ENCODE measurements at regions not wholly inside any gene's neighbourhood (a gene's known extent, or its start where the extent isn't known, plus 50 kb on each side); places are given as distances from the start of the nearest gene placed in this dataset.

- Histone ChIP-seq H2BK12ac (ENCODE audit: low read depth, low read length) (no peak overlapping the region), H3K9me3 (ENCODE audit: insufficient read depth in 2 of 2, low read depth in 1 of 2, low read length in 1 of 2) (no peaks in the 10 kb centered on the region)
- TF ChIP-seq CHD2 (IDR thresholded peaks at IDR 0.05; ENCODE audit: low read length), result no peak
- TF ChIP-seq GTF2F1 (IDR thresholded peaks at IDR 0.05; ENCODE audit: borderline replicate concordance, low read depth, low read length), result no peak
- TF ChIP-seq JUN (IDR thresholded peaks at IDR 0.05; ENCODE audit: low read depth, low read length), result no peak
- TF ChIP-seq CTBP2 (IDR thresholded peaks at IDR 0.05; ENCODE audit: borderline replicate concordance, insufficient read depth, insufficient read length, low read length), result no peak
- TF ChIP-seq NANOG (IDR thresholded peaks at IDR 0.05; ENCODE audit: insufficient read depth, low read depth, low read length, poor library complexity, severe bottlenecking), result no peak
- no peak for TF ChIP-seq CTCF (IDR thresholded peaks at IDR 0.05; ENCODE audit: control extremely low read depth in 1 of 3, insufficient read depth in 1 of 3, low read depth in 1 of 3, low read length in 3 of 3)
- no peak for TF ChIP-seq RFX5 (IDR thresholded peaks at IDR 0.05; ENCODE audit: borderline replicate concordance, low read depth, low read length)
- TF ChIP-seq CHD1 (IDR thresholded peaks at IDR 0.05; ENCODE audit: low read depth, low read length), result no peak
- no peak for TF ChIP-seq NRF1 (IDR thresholded peaks at IDR 0.05; ENCODE audit: low read depth, low read length)
- TF ChIP-seq YY1 (IDR thresholded peaks at IDR 0.05; ENCODE audit: low read depth, low read length), result no peak
- no peak for TF ChIP-seq CREB1 (IDR thresholded peaks at IDR 0.05)
- no peak for TF ChIP-seq POLR2A (IDR thresholded peaks at IDR 0.05; ENCODE audit: control extremely low read depth in 1 of 2, low read depth in 2 of 2, low read length in 2 of 2)
- no peak for TF ChIP-seq POLR2AphosphoS5 (IDR thresholded peaks at IDR 0.05; ENCODE audit: low read depth, low read length)
- TF ChIP-seq BRCA1 (IDR thresholded peaks at IDR 0.05; ENCODE audit: low read depth, low read length), result no peak
Measured at GRCh38 chrX:25597551-25597950, 540.6 kb upstream of the MAGEB18 start.

More at GRCh38 chrX:25597551-25597950, 540.6 kb upstream of the MAGEB18 start:
- Histone ChIP-seq H3K18ac (ENCODE audit: extremely low read depth, low read length) (no peak overlapping the region), H3K23ac (ENCODE audit: insufficient read length) (no peak overlapping the region), H3K79me2 (ENCODE audit: control insufficient read depth in 1 of 2, insufficient read depth in 2 of 2, low read length in 2 of 2) (no peaks in the 10 kb centered on the region), H3K14ac (ENCODE audit: insufficient read length) (no peak overlapping the region), H3K27ac (ENCODE audit: low read depth, low read length) (no peak overlapping the region), H3K79me1 (ENCODE audit: low read depth, low read length) (no peaks in the 10 kb centered on the region), H3K4me1 (replicated peaks in 1 of 4; ENCODE audit: control insufficient read depth in 3 of 4, insufficient read depth in 4 of 4, low read length in 3 of 4) (no peaks in the 10 kb centered on the region), H2BK15ac (ENCODE audit: low read length) (no peak overlapping the region), H4K20me1 (replicated peaks in 1 of 2; ENCODE audit: control insufficient read depth in 1 of 2, insufficient read depth in 2 of 2, low read length in 2 of 2) (no peaks in the 10 kb centered on the region), H3K4me3 (ENCODE audit: extremely low read depth in 1 of 4, insufficient read depth in 2 of 4, low read depth in 3 of 4, low read length in 4 of 4) (no peak overlapping the region), H4K5ac (ENCODE audit: insufficient read length, low read depth, low read length) (no peak overlapping the region), H3K27me3 (replicated peaks in 1 of 4; ENCODE audit: control insufficient read depth in 3 of 4, extremely low read depth in 1 of 4, insufficient read depth in 3 of 4, low read length in 3 of 4) (no peaks in the 10 kb centered on the region), H3K4me2 (ENCODE audit: insufficient read depth in 1 of 2, low read depth in 2 of 2, low read length in 2 of 2) (no peak overlapping the region), H2AK5ac (ENCODE audit: low read depth, low read length) (no peak overlapping the region), H4K91ac (replicated peaks; ENCODE audit: insufficient read length, low read length) (no peak overlapping the region), H2BK20ac (ENCODE audit: low read length) (no peak overlapping the region), H2BK5ac (ENCODE audit: low read depth, low read length) (no peak overlapping the region), H3K9ac (replicated peaks in 1 of 4; ENCODE audit: extremely low read depth in 1 of 4, low read depth in 3 of 4, low read length in 3 of 4) (no peak overlapping the region), H3K56ac (replicated peaks; ENCODE audit: insufficient read length, low read depth, low read length) (no peak overlapping the region), H3K36me3 (ENCODE audit: control insufficient read depth in 2 of 4, insufficient read depth in 4 of 4, low read length in 3 of 4) (no peaks in the 10 kb centered on the region), H2BK120ac (replicated peaks; ENCODE audit: low read depth, low read length) (no peak overlapping the region), H3K23me2 (ENCODE audit: low read depth, low read length) (no peaks in the 10 kb centered on the region), H3K4ac (replicated peaks; ENCODE audit: insufficient read length, low read depth, low read length) (no peak overlapping the region), H4K8ac (ENCODE audit: extremely low read depth, insufficient read depth, low read length) (no peak overlapping the region), H2AFZ (ENCODE audit: low read length) (no peak overlapping the region)
- DNase-seq (ENCODE audit: low read depth in 1 of 2, low spot score in 2 of 2) (no peak), FAIRE-seq (no peak)
- WGBS, 2 experiments (ENCODE audit: extremely low coverage in 1 of 2, insufficient coverage in 1 of 2, insufficient read length in 1 of 2, insufficient replicate concordance in 2 of 2, low coverage in 1 of 2, low lambda C conversion rate in 2 of 2, missing lambda C conversion rate in 1 of 2), result 93% methylated on average over 1 of the region's 2 CpGs; no CpG with 5 or more reads in 1 of the 2 experiments
- POLR2A ChIA-PET (ENCODE audit: partially characterized antibody), result no interaction called here
- CTCF ChIA-PET (ENCODE audit: partially characterized antibody), result no interaction called here
